Large intestine (tissue), 3 donors: ENCODE measurements at regions not wholly inside any gene's neighbourhood (a gene's known extent, or its start where the extent isn't known, plus 50 kb on each side); places are given as distances from the start of the nearest gene placed in this dataset.

Source experiments
- DNase-seq, 2 donors: peaks; one replicate each; pipeline versions ENCODE4 v3.0.0 to v3.0.0-alpha.2; 2013
- H3K27ac ChIP-seq: one replicate; pipeline ENCODE4 v1.5.1; 2013; ENCODE audit warnings: low read length
- H3K27me3 ChIP-seq: 2 replicates; pipeline ENCODE4 v1.6.1; 2013; ENCODE audit warnings: low read length; ENCODE audit not compliant: control insufficient read depth, insufficient read depth
- H3K36me3 ChIP-seq: 2 replicates; pipeline ENCODE4 v1.6.1; 2013; ENCODE audit warnings: low read length; ENCODE audit not compliant: control insufficient read depth, insufficient read depth
- H3K4me1 ChIP-seq: one replicate; pipeline ENCODE4 v1.6.1; 2013; ENCODE audit warnings: low read length; ENCODE audit not compliant: control insufficient read depth, insufficient read depth
- H3K4me3 ChIP-seq: one replicate; pipeline ENCODE4 v1.5.1; 2013; ENCODE audit warnings: low read length
- H3K9me3 ChIP-seq: one replicate; pipeline ENCODE4 v1.6.1; 2013; ENCODE audit warnings: mild to moderate bottlenecking, low read depth, low read length, moderate library complexity; ENCODE audit not compliant: control insufficient read depth
- WGBS: methylation state at CpG from one replicate; pipeline ENCODE4 v1.1.5; 2013; ENCODE audit warnings: low lambda C conversion rate; ENCODE audit not compliant: insufficient coverage; 5-methylcytosine and 5-hydroxymethylcytosine counted together

DNA sequence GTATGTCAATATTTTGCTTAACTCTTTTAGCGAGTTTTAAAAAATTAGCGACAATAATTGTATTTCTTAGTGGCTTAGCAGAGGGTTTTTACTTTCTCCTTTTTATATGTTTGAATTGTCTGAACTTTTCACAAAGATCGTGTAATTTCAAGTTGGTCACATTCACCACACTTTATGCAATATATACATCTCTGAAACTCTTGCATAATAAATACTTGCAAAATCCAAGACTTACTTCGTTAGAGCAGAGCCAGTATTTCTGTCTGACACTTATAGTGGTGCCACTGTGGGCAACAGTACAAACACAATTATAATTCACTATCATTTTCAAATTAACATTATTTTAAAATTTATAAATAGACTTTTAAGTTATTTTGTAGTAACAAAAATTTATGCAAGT lies 62.0 kb downstream of the SUCNR1 start:
- no peak overlapping the region for H3K27ac ChIP-seq
- H3K4me3 ChIP-seq = no peak overlapping the region
- WGBS = 90% methylated on average over 2 of the region's 4 CpGs
- no peaks in the 10 kb centered on the region for H3K27me3 ChIP-seq
- no peaks in the 10 kb centered on the region for H3K9me3 ChIP-seq
- no peaks in the 10 kb centered on the region for H3K36me3 ChIP-seq
- no peak for DNase-seq
- no peaks in the 10 kb centered on the region for H3K4me1 ChIP-seq

DNA sequence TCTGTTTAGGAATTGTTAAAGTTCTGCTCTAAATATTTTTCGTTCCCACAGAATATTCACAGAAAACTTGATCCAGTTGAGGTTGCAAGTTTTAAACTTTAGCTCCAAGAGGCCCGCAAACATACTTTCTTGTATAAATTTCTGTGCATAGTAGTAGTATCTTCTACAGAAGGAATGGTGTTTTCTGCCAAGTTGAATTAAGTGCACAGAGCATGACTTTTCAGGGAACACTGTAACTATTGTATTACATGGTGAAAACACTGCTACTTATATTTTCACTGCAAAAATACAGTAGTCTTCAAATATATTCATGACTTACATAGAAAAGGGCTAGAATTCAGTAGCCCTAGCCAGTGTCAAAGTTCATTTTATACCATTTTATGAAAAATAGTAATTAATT lies 67.0 kb downstream of the SUCNR1 start:
- no peak for DNase-seq
- H3K27me3 ChIP-seq = no peaks in the 10 kb centered on the region
- no peak overlapping the region for H3K27ac ChIP-seq
- H3K9me3 ChIP-seq = no peaks in the 10 kb centered on the region
- no peaks in the 10 kb centered on the region for H3K4me1 ChIP-seq
- no peak overlapping the region for H3K4me3 ChIP-seq
- 80% methylated on average over 1 of the region's 2 CpGs for WGBS
- no peaks in the 10 kb centered on the region for H3K36me3 ChIP-seq

DNA sequence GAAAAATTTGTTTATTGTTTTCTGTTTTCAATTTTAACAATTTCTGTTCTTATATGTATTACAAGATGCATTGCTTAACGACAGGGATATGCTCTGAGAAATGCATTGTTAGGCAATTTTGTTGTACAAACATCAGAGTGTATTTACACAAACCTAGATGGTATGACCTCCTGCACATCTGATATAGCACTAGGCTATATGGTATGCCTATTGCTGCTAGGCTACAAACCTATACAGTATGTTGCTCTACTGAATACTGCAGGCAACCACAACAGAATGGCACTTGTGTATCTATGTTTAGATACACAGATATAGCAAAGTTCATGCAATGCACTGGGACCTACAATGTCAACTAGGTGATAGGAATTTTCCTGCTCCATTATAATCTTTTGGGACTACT lies 70.1 kb downstream of the SUCNR1 start:
- no peak overlapping the region for H3K4me3 ChIP-seq
- no CpG with 5 or more reads among the region's 1 CpG for WGBS
- DNase-seq = no peak

DNA sequence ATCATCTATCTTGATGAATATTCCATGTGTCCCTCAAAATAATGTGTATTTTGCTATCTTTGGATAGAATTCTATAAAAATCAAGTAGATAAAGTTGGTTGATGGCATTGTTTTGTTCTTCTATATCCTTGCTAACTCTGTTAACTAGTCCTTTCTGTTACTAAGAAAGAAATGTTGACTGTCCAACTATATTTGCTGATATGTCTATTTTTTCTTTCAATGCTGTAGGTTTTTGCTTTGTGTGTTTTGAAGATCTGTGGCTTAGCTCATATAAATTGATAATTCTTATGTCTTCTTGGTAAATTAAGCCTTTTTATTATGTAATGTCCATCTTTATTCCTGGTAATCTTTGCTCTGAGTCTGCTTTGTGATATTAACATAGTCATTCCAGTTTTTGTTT lies 70.9 kb downstream of the SUCNR1 start:
- Histone ChIP-seq H3K4me3 (no peak overlapping the region), H3K4me1 (no peaks in the 10 kb centered on the region), H3K27me3 (no peaks in the 10 kb centered on the region), H3K27ac (no peak overlapping the region), H3K9me3 (no peaks in the 10 kb centered on the region), H3K36me3 (no peaks in the 10 kb centered on the region)
- no peak for DNase-seq

More for the DNA sequence above, 70.1 kb downstream of the SUCNR1 start:
- H3K36me3 ChIP-seq = no peaks in the 10 kb centered on the region
- no peaks in the 10 kb centered on the region for H3K27me3 ChIP-seq
- no peak overlapping the region for H3K27ac ChIP-seq
- H3K9me3 ChIP-seq = no peaks in the 10 kb centered on the region
- no peaks in the 10 kb centered on the region for H3K4me1 ChIP-seq

DNA sequence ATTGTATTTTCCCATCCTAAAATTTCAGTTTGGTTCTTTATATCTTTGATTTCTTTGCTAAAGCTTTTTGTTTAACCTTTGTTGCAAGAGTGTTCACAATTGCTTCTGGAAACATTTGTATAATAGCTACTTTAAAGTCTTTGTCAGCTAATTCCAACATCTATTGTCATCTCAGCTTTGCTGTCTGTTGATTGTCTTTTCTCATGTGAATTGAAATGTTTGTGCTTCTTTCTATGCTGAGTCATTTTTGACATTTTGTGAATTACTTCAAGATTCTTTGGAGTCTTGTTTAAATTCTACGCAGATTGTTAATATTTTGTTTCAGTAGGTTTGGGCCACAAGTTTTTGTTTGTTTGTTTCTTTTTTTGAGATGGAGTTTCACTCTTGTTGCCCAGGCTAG lies 73.2 kb downstream of the SUCNR1 start:
- H3K27ac ChIP-seq = no peak overlapping the region
- H3K4me1 ChIP-seq = no peaks in the 10 kb centered on the region
- H3K9me3 ChIP-seq = no peaks in the 10 kb centered on the region
- H3K4me3 ChIP-seq = no peak overlapping the region
- DNase-seq = no peak
- H3K36me3 ChIP-seq = no peaks in the 10 kb centered on the region
- no peaks in the 10 kb centered on the region for H3K27me3 ChIP-seq
- WGBS = 100% methylated on average over 1 of the region's 1 CpG

DNA sequence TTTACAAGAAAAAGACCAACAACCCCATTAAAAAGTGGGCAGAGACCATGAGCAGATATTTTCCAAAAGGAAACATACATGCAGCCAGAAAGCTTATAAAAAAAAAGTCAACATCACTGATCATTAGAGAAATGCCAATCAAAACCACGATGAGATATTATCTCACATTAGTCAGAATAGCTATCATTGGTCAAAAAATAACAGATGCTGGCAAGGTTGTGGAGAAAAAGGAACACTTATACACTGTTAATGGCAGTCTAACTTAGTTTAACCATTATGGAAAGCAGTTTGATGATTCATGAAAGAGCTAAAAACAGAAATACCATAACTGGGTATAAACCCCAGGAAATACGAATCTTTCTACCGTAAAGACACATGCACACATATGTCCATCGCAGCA lies 76.3 kb downstream of the SUCNR1 start:
- no peak overlapping the region for H3K27ac ChIP-seq
- H3K9me3 ChIP-seq = no peaks in the 10 kb centered on the region
- no peak overlapping the region for H3K4me3 ChIP-seq
- H3K4me1 ChIP-seq = no peaks in the 10 kb centered on the region
- no CpG with 5 or more reads among the region's 4 CpGs for WGBS
- DNase-seq = no peak
- H3K27me3 ChIP-seq = no peaks in the 10 kb centered on the region
- no peaks in the 10 kb centered on the region for H3K36me3 ChIP-seq

DNA sequence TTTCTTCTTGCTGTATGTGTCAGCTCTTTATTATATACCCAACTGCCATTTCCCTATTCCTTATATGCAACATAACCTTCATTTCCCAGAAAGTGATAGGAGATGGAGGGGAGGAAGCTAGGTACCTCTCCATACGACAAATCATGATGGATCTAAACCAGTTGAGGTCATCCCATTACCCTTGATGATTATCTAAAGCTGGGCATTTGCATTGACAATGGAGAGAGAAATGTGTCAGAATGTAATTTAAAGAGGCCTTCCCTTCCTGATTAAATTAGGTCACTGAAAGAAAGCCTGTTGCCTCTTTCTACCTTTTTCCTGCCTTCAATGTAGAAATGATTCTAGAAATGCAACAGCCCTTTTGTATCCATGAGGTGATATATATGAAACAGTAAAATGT lies 81.9 kb downstream of the SUCNR1 start:
- Histone ChIP-seq H3K27ac (no peak overlapping the region), H3K4me1 (no peaks in the 10 kb centered on the region), H3K36me3 (no peaks in the 10 kb centered on the region), H3K27me3 (no peaks in the 10 kb centered on the region), H3K9me3 (no peaks in the 10 kb centered on the region), H3K4me3 (no peak overlapping the region)
- no peak for DNase-seq
- no CpG with 5 or more reads among the region's 1 CpG for WGBS

DNA sequence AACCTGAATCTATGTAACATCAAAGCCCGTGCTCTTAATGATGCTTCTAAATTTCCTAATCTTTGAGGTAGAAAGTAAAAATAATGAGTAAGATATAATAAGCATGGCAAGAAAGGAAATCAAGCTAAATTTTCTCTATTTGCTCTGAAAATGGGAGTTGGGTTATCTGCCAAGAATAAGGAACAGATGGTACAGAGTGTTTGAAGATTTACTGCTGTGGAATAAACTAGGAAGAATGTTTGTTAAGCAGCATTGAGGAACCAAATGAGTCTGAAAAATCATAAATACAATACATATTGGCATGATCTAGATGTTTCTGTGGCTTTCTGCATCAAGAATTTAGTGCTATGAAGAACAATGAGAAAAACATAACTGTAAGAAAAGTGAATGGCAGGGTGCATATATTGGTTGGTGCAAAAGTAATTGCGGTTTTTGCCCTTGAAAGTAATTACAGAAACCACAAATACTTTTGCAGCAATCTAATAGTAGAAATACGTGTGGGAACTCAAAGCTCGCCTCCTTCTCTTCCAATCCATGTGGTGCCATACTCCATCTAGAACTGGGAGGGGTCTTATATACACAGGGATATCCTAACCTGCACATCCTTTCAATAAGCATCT lies 87.6 kb downstream of the SUCNR1 start:
- Histone ChIP-seq H3K27ac (no peak overlapping the region), H3K9me3 (no peaks in the 10 kb centered on the region), H3K4me3 (no peak overlapping the region), H3K36me3 (no peaks in the 10 kb centered on the region), H3K27me3 (no peaks in the 10 kb centered on the region), H3K4me1 (no peaks in the 10 kb centered on the region)
- no peak for DNase-seq
- 100% methylated on average over 1 of the region's 4 CpGs for WGBS

DNA sequence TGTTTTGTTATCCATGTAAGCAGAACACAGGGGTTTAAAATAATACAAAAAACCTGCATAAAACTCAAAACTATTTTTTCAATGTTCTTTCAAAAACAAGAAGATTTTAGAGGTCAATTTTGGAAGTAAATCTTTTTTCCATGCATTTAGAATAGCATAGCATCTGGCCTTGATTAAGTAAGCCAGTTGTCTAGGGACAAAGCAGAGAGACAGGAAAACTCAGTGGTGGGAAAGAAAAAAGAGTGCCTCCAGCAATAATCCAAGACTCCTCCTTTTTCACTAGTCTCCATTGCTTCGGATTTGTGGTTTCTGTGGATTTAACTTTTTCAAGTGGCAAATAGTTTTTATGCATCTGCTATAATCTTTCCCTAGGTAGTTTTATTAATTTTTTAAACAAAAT lies 88.9 kb downstream of the SUCNR1 start:
- H3K36me3 ChIP-seq = no peaks in the 10 kb centered on the region
- DNase-seq = no peak
- no peak overlapping the region for H3K27ac ChIP-seq
- no peaks in the 10 kb centered on the region for H3K27me3 ChIP-seq
- no peaks in the 10 kb centered on the region for H3K4me1 ChIP-seq
- 88% methylated on average over 1 of the region's 1 CpG for WGBS
- no peak overlapping the region for H3K4me3 ChIP-seq
- H3K9me3 ChIP-seq = peaks cover under 1% of the 10 kb centered on the region

DNA sequence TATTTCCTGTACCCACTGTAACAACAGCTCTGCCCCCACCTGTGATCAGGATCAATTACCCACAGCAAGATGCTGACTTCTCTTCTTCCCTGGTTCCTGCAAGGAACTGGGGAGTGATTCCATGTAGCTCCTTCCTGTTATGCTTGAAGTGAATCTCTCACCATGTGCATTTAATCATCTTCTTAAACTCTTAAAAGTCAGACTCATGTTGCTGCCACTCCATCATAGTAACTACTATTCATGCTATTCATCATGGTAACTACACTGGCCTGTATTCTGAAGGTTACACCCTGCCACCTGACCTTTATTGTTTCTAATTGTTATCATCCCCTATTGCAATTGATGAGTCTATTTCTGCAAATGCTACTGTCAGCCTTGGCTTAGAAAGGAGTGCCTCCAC lies 89.5 kb downstream of the SUCNR1 start:
- Histone ChIP-seq H3K36me3 (no peaks in the 10 kb centered on the region), H3K27ac (no peak overlapping the region), H3K4me3 (no peak overlapping the region), H3K9me3 (peaks cover 6% of the 10 kb centered on the region), H3K4me1 (no peaks in the 10 kb centered on the region), H3K27me3 (no peaks in the 10 kb centered on the region)
- no peak for DNase-seq

DNA sequence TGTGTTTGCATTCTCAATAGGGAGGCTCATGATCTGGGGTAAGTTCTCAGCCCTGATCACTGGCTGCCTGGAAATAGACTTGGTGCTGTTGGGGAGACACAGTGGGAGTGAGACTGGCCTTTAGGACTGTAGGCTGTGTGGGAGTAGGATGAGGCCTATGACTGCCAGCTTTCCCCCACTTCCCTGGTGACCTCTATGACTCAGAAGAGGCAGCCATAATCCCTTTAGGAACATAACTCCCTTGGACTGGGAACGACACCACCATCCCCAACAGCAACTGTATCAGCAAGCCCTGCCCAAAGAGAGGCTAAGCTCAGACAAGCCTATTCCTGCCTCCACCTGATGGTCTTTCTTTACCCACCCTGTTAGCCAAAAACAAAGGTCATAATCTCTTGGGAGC lies 91.3 kb downstream of the SUCNR1 start:
- Histone ChIP-seq H3K4me3 (no peak overlapping the region), H3K4me1 (no peaks in the 10 kb centered on the region), H3K36me3 (no peaks in the 10 kb centered on the region), H3K9me3 (peaks cover 9% of the 10 kb centered on the region), H3K27me3 (no peaks in the 10 kb centered on the region), H3K27ac (no peak overlapping the region)
- no CpG with 5 or more reads among the region's 1 CpG for WGBS
- DNase-seq = no peak
